ENCODE measurements at regions not wholly inside any gene's neighbourhood (a gene's known extent, or its start where the extent isn't known, plus 50 kb on each side); places are given as distances from the start of the nearest gene placed in this dataset.
"Not testable (repeated sequence)": the region's sequence is repeated elsewhere in the genome, so short reads cannot be mapped to it uniquely, and the experiment has no call there.

DNA sequence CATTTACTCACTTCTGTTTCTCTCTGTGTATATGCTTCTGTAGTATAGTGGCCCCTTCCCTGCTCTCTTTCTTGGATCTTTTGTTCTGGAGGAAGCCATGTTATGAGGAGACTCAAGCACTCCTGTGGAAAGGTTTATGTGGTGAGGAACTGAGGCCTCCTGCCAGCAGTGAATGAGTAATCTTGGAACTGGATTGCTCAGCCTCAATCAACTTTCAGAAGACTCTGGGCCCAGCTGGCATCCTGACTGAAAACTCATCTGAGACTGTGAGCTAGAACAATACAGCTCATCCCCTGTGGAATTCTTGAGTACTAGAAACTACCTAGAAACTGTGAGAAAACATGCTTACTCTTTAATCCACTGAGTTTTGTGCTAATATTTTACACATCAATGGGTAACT is 133.1 kb upstream of the ZKSCAN2 start:
- Histone ChIP-seq H3K4me3 (no peak overlapping the region), H3K4me1 (no peaks in the 10 kb centered on the region), H3K27me3 (ENCODE audit: low read depth) (no peaks in the 10 kb centered on the region), H3K9me3 (no peaks in the 10 kb centered on the region), H3K36me3 (replicated peaks) (no peaks in the 10 kb centered on the region)
- in situ Hi-C loops (cut with MboI; ENCODE audit: low sequenced_read_pairs) = no loop called here
- DNase-seq (ENCODE audit: low spot score in 2 of 2) = no peak

GRCh38 chr16:25374556-25374955 is 116.9 kb upstream of the ZKSCAN2 start:
- in situ Hi-C loops (cut with MboI; ENCODE audit: low sequenced_read_pairs) = loop anchor here (25.0 kb wide), 1 partner anchor 88 kb away; no protein-coding TSS in a partner anchor
- Histone ChIP-seq H3K9me3 (no peaks in the 10 kb centered on the region), H3K4me3 (no peak overlapping the region), H3K36me3 (replicated peaks) (no peaks in the 10 kb centered on the region), H3K27me3 (ENCODE audit: low read depth) (no peaks in the 10 kb centered on the region), H3K4me1 (no peaks in the 10 kb centered on the region)
- DNase-seq (ENCODE audit: low spot score in 2 of 2) = no peak

DNA sequence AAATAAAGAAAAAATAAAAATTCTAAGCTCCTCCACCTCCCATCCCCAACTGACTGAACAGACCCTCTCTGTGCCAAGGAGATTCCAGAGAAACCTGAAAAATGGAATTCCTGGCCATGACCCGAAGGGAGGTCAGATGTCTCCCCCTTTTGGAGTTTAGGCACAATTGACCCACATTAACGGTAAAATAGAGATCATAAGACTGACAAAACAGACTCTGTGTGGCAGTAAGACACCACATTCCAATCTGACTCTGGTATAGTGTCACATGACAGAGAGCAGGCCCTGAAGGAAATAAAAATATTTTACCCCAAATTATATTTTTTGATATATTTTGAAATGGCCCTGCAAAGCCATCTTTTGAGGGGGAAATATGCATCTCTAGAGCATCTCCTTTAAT is 115.1 kb upstream of the ZKSCAN2 start:
- no peaks in the 10 kb centered on the region for H3K4me1 ChIP-seq
- no peak overlapping the region for H3K4me3 ChIP-seq
- no peak for DNase-seq (ENCODE audit: low spot score in 2 of 2)
- in situ Hi-C loops (cut with MboI; ENCODE audit: low sequenced_read_pairs) = loop anchor here (25.0 kb wide), 1 partner anchor 90 kb away; no protein-coding TSS in a partner anchor
- no peaks in the 10 kb centered on the region for H3K27me3 ChIP-seq (ENCODE audit: low read depth)
- no peaks in the 10 kb centered on the region for H3K9me3 ChIP-seq
- no peaks in the 10 kb centered on the region for H3K36me3 ChIP-seq (replicated peaks)

GRCh38 chr16:25371342-25371741 is 113.7 kb upstream of the ZKSCAN2 start:
- Histone ChIP-seq H3K4me3 (no peak overlapping the region), H3K4me1 (no peaks in the 10 kb centered on the region), H3K27me3 (ENCODE audit: low read depth) (no peaks in the 10 kb centered on the region), H3K36me3 (replicated peaks) (no peaks in the 10 kb centered on the region), H3K9me3 (no peaks in the 10 kb centered on the region)
- no peak for DNase-seq (ENCODE audit: low spot score in 2 of 2)
- in situ Hi-C loops (cut with MboI; ENCODE audit: low sequenced_read_pairs) = loop anchor here (25.0 kb wide), 1 partner anchor 91 kb away; no protein-coding TSS in a partner anchor

GRCh38 chr16:25370541-25370940 is 112.9 kb upstream of the ZKSCAN2 start:
- Histone ChIP-seq H3K36me3 (replicated peaks) (no peaks in the 10 kb centered on the region), H3K9me3 (no peaks in the 10 kb centered on the region), H3K4me1 (no peaks in the 10 kb centered on the region), H3K27me3 (ENCODE audit: low read depth) (no peaks in the 10 kb centered on the region), H3K4me3 (no peak overlapping the region)
- in situ Hi-C loops (cut with MboI; ENCODE audit: low sequenced_read_pairs) = loop anchor here (25.0 kb wide), 1 partner anchor 92 kb away; no protein-coding TSS in a partner anchor
- no peak for DNase-seq (ENCODE audit: low spot score in 2 of 2)

DNA sequence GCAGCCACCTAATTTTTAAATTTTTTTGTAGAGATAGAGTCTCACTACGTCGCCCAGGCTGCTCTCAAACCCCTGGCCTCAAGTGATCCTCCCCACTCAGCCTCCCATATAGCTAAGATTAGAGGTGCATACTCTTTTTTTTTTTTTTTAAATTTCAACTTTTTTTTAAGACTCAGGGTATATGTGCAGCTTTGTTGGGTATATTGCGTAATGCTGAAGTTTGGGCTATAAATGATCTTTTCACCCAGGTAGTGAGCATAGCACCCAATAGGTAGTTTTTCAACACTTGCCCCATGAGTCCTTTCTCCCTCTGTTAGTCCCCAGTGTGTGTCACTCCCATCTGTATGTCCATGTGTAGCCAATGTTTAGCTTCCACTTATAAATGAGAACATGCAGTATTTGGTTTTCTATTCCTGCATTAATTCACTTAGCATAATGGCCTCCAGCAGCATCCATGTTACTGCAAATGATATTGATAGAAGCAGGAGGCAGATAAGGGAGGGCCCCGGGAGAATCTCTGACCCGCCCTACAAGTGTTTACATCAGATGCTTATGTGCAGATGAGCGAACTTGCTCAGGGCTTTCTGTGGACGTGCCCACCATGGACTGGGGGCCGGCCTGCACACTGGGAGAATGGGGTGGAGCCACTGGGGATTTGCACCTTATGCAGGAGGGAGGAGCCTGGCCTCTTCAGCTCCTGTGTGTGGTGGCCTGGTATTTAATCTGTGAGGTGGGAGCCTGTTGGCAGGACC is 110.3 kb upstream of the ZKSCAN2 start:
- no peaks in the 10 kb centered on the region for H3K27me3 ChIP-seq (ENCODE audit: low read depth)
- H3K4me3 ChIP-seq = no peak overlapping the region
- DNase-seq (ENCODE audit: low spot score in 2 of 2) = no peak
- in situ Hi-C loops (cut with MboI; ENCODE audit: low sequenced_read_pairs) = loop anchor here (25.0 kb wide), 1 partner anchor 94 kb away; no protein-coding TSS in a partner anchor
- no peaks in the 10 kb centered on the region for H3K9me3 ChIP-seq
- no peaks in the 10 kb centered on the region for H3K36me3 ChIP-seq (replicated peaks)
- H3K4me1 ChIP-seq = no peaks in the 10 kb centered on the region

DNA sequence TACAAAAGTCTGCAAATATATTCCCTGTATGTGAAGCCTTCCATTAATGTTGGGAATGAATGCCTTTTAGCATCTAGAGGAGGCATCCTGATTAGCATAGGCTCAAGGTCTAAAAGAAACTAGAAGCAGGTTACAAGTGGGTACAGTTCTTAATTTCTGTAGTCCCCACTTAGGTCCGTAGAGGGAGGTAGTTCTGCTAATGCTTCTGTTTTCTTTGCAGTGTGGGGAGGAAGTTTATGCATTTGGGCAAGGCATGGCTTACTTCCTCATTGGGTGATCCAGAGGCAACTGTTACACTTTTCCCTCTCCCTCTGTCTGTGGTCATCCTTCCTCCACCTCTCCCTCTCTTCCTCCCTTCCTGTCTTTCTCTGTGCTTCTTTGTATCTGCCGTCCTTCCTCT is 108.4 kb upstream of the ZKSCAN2 start:
- no peak for DNase-seq (ENCODE audit: low spot score in 2 of 2)
- Histone ChIP-seq H3K36me3 (replicated peaks) (no peaks in the 10 kb centered on the region), H3K9me3 (no peaks in the 10 kb centered on the region), H3K4me3 (no peak overlapping the region), H3K27me3 (ENCODE audit: low read depth) (no peaks in the 10 kb centered on the region), H3K4me1 (no peaks in the 10 kb centered on the region)
- in situ Hi-C loops (cut with MboI; ENCODE audit: low sequenced_read_pairs) = loop anchor here (25.0 kb wide), 1 partner anchor 96 kb away; no protein-coding TSS in a partner anchor

DNA sequence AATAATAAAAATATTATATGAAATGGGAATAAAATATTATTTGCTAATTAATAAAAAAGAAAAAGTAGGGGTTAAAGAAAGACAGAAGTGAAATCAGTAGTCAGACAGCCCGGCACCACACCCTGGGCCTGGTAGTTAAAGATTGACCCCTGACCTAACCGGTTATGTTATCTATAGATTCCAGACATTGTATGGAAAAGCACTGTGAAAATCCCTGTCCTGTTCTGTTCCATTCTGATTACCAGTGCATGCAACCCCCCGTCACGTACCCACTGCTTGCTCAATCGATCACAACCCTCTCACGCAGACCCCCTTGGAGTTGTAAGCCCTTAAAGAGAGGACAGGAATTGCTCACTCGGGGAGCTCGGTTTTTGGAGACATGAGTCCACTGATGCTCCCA is 101.9 kb upstream of the ZKSCAN2 start:
- H3K4me3 ChIP-seq; H3K27me3 ChIP-seq (ENCODE audit: low read depth); DNase-seq (ENCODE audit: low spot score in 2 of 2); H3K9me3 ChIP-seq; H3K4me1 ChIP-seq; H3K36me3 ChIP-seq (replicated peaks): not testable (repeated sequence)
- in situ Hi-C loops (cut with MboI; ENCODE audit: low sequenced_read_pairs) = loop anchor here (25.0 kb wide), 1 partner anchor 103 kb away; no protein-coding TSS in a partner anchor

DNA sequence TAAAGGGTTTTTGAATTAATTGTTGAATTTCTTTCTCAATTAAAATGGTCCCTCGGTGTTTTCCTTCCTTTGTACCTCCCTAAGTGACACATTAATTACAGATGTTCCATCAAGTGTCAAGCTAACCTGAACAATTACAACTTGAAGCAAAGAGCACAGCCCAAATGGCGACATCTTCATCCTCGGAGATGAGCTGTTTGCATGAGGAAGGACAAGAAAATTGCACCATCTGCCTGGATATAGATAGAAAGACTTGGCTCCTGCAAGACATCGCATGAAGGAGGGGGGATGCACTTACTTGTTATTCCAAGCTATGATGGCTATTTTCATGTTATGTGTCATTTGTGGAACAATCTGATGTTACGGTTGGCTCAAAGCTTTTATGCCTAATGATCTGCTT is 86.4 kb upstream of the ZKSCAN2 start:
- Histone ChIP-seq H3K4me3 (no peak overlapping the region), H3K36me3 (replicated peaks) (no peaks in the 10 kb centered on the region), H3K4me1 (no peaks in the 10 kb centered on the region), H3K9me3 (no peaks in the 10 kb centered on the region), H3K27me3 (ENCODE audit: low read depth) (no peaks in the 10 kb centered on the region)
- no peak for DNase-seq (ENCODE audit: low spot score in 2 of 2)
- in situ Hi-C loops (cut with MboI; ENCODE audit: low sequenced_read_pairs) = no loop called here

GRCh38 chr16:25340973-25341372 is 83.3 kb upstream of the ZKSCAN2 start:
- H3K4me1 ChIP-seq = no peaks in the 10 kb centered on the region
- H3K4me3 ChIP-seq = no peak overlapping the region
- H3K9me3 ChIP-seq = no peaks in the 10 kb centered on the region
- in situ Hi-C loops (cut with MboI; ENCODE audit: low sequenced_read_pairs) = no loop called here
- DNase-seq (ENCODE audit: low spot score in 2 of 2) = no peak
- H3K27me3 ChIP-seq (ENCODE audit: low read depth) = no peaks in the 10 kb centered on the region
- H3K36me3 ChIP-seq (replicated peaks) = no peaks in the 10 kb centered on the region

DNA sequence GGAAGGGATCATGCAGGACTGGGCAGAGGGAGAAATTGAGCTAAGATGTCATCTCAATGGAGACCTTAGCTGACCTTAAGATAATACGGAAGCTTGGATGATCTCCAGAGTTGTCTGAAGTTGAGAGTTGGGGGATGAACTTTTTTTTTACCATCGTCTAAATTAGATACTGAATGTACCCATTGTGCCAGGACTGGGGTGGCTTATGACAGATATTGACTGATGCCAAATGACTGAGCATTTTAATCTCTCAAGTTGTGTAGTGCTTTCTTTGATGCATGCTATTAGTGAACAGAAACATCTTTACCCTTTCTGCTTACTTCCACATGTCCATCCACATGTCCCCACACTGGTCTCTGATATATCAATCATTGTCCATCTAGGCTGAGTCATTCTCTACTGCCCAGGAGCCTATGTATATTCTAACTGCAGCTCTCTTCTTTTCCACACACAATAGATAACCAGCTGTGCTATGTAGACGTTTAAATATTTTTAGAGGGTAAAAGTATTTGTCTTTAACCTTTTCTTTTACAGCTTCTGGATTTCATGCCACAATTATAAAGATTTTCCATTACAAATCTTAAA is 60.2 kb upstream of the ZKSCAN2 start:
- Histone ChIP-seq H3K27me3 (ENCODE audit: low read depth) (no peaks in the 10 kb centered on the region), H3K9me3 (no peaks in the 10 kb centered on the region), H3K36me3 (replicated peaks) (no peaks in the 10 kb centered on the region), H3K4me1 (no peaks in the 10 kb centered on the region), H3K4me3 (no peak overlapping the region)
- DNase-seq (ENCODE audit: low spot score in 2 of 2) = no peak
- in situ Hi-C loops (cut with MboI; ENCODE audit: low sequenced_read_pairs) = no loop called here

DNA sequence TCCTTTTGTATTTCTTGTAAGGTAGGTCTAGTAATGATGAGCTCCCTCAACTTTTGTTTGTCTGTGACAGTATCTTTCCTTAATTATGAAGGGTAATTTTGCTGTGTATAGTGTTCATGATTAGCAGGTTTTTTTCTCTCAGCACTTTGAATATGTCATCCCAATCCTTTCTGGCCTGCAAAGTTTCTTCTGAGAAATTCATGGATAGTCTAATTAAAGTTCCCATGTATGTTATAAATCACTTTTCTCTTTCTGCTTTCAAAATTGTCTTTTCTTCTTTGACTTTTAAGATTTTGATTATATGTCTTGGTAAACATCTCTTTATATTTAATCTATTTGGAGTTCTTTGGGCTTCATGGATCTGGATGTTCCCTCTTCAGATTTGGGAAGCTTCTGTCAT is 54.3 kb upstream of the ZKSCAN2 start:
- no peaks in the 10 kb centered on the region for H3K4me1 ChIP-seq
- in situ Hi-C loops (cut with MboI; ENCODE audit: low sequenced_read_pairs) = no loop called here
- no peak overlapping the region for H3K4me3 ChIP-seq
- H3K27me3 ChIP-seq (ENCODE audit: low read depth) = no peaks in the 10 kb centered on the region
- no peaks in the 10 kb centered on the region for H3K9me3 ChIP-seq
- no peaks in the 10 kb centered on the region for H3K36me3 ChIP-seq (replicated peaks)
- no peak for DNase-seq (ENCODE audit: low spot score in 2 of 2)

- in situ Hi-C loops (cut with MboI; ENCODE audit: low sequenced_read_pairs) = no loop called here
- Histone ChIP-seq H3K36me3 (replicated peaks) (no peaks in the 10 kb centered on the region), H3K9me3 (no peaks in the 10 kb centered on the region), H3K4me1 (no peaks in the 10 kb centered on the region), H3K27me3 (ENCODE audit: low read depth) (no peaks in the 10 kb centered on the region), H3K4me3 (no peak overlapping the region)
- DNase-seq (ENCODE audit: low spot score in 2 of 2) = no peak
These were observed 53.4 kb upstream of the ZKSCAN2 start for GRCh38 chr16:25311039-25311438.

All from HAP-1 (cell line).